GM18505 (cell line): ENCODE measurements at regions not wholly inside any gene's neighbourhood (a gene's known extent, or its start where the extent isn't known, plus 50 kb on each side); places are given as distances from the start of the nearest gene placed in this dataset.
"Not testable (repeated sequence)": the region's sequence is repeated elsewhere in the genome, so short reads cannot be mapped to it uniquely, and the experiment has no call there.

Experiments used
- ATAC-seq: cut with Tn5 transposase; IDR thresholded peaks from one replicate; pipeline ENCODE4 v1.9.1; 2021; ENCODE audit not compliant: unreplicated experiment
- POLR2A ChIP-seq: IDR thresholded peaks from 4 replicates; pipeline ENCODE4 v1.6.1; 2011; ENCODE audit warnings: borderline replicate concordance; ENCODE audit not compliant: insufficient read depth, insufficient read length; ENCODE audit errors: extremely low read depth

- ATAC-seq = no peak
- no peak for TF ChIP-seq POLR2A
Measured at GRCh38 chr5:74971947-74972460, 80.4 kb downstream of the GCNT4 start.

- ATAC-seq = not testable (repeated sequence)
Measured at GRCh38 chr5:74970891-74971290, 81.5 kb downstream of the GCNT4 start.

GRCh38 chr5:74969726-74970125 lies 82.6 kb downstream of the GCNT4 start:
- no peak for TF ChIP-seq POLR2A
- ATAC-seq = no peak

GRCh38 chr5:74966141-74967026 lies 86.0 kb downstream of the GCNT4 start:
- ATAC-seq = no peak
- TF ChIP-seq POLR2A = no peak

DNA sequence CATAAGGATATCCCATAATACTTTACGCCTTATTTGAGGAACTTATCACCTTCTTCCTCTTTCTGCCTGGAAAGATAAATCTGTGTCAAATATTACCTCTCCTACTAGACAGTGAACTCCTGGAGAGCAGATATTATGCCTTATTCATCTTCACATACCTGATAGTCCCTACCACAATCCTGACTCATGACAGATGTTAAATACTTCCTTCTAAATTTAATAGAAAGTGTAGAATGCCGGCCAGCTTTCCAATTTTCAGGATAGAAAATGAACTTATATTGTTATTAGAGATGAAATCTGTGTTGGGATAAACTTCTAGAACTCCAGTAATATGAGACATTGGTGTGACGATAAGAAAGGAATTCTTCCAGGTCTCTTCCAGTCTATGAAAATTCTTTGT lies 89.0 kb downstream of the GCNT4 start:
- no peak for TF ChIP-seq POLR2A
- no peak for ATAC-seq

DNA sequence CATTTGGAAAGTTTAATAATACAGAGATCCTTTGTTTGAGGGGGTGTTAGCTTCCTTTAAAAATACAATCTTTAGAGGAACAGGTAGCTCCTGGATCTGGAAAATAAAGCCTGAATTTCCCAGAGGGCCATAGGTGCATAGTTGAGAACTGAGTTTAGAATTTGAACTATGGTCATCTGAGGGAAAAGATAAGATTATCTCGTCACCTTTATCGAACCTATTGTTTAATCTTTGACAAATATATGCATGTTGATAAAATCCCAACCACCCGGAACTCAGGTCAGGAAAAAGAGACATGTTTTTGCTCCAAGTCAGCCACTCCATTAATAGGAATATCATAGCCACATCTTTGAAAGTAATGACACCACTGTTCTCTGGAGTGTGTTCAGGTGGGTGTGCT lies 91.7 kb upstream of the FAM169A start:
- TF ChIP-seq POLR2A = no peak
- ATAC-seq = no peak

DNA sequence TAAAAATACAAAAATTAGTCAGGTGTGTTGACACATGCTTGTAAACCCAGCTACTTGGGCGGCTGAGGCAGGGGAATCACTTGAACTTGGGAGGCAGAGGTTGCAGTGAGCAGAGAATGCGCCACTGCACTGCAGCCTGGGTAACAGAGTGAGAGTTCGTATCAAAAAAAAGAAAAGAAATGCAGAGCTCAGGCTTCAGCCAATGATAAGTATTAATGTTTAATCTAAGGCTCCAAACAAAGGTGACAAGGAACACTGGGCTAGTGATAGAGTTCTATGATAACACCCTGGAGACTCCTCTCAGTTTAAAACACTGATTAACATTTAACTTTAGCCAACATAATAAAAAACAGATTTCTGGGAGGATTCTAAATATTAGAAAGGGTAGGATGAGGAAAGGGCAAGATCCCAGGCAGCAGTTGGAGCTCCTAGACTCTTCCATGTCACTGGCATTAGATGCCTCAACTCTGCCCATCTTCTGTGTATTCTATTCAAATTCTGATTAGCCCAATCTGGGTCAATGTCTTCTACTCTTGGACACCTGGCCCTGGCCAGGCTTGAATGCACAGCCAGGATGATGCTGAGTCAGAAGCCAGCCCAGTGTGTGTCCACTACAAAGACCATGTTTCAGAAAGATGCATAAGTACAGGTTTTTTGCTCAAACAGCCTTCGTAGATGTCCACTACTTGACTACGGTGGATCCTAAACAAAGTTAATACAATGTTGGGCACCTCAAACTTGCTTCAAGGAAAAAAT lies 91.0 kb upstream of the FAM169A start:
- TF ChIP-seq POLR2A = no peak
- ATAC-seq = no peak

- TF ChIP-seq POLR2A = no peak
- ATAC-seq = no peak
Measured at GRCh38 chr5:74956278-74956677, 90.1 kb upstream of the FAM169A start.

- ATAC-seq = no peak
- TF ChIP-seq POLR2A = no peak
Measured at GRCh38 chr5:74954919-74955318, 88.7 kb upstream of the FAM169A start.

- no peak for TF ChIP-seq POLR2A
- ATAC-seq = no peak
Measured at GRCh38 chr5:74953937-74954720, 87.9 kb upstream of the FAM169A start.

- TF ChIP-seq POLR2A = no peak
- ATAC-seq = no peak
Measured at GRCh38 chr5:74953554-74953936, 87.4 kb upstream of the FAM169A start.

DNA sequence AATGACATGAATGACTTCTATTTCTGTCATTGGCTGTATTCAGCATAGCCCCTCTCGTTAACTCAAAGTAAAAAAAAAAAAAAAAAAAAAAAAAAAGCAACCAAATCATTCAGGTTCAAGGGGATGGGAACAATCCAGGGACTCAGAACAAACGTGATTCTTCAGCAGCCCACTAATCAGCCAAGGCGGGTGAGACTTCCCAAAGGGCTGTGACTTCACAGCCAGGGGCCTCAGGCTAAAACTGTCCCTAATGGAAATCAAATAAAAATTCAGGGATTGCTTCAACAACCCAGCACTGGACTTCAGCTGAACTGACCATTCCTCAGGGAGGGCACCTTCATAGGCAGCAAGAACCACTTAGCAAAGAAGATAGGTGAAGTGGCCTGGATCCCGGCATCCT lies 86.2 kb upstream of the FAM169A start:
- ATAC-seq = no peak
- TF ChIP-seq POLR2A = no peak

- no peak for ATAC-seq
Measured at GRCh38 chr5:74951865-74952264, 85.7 kb upstream of the FAM169A start.

More at GRCh38 chr5:74951865-74952264, 85.7 kb upstream of the FAM169A start:
- no peak for TF ChIP-seq POLR2A
